ENCODE measurements at regions not wholly inside any gene's neighbourhood (a gene's known extent, or its start where the extent isn't known, plus 50 kb on each side); places are given as distances from the start of the nearest gene placed in this dataset.
"Not testable (repeated sequence)": the region's sequence is repeated elsewhere in the genome, so short reads cannot be mapped to it uniquely, and the experiment has no call there.

DNA sequence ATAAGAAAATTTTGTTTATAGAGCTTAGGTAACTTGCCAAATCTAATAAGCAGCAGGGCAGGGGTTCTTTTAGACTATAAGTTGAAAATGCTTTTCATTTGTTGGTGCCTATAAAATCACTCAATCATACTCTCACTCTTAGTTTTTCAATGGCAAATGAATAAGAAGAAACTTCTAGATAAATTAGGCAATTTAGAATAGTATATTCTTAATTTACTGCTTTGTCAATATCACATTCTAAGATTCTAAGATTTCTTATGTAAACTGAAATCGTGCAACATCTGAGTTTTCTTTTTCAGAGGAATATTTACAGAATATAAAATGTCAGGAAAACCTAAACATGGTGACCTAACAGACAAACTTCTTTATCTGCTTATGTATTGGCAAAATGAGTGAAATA, 849.0 kb downstream of the DTWD2 start:
- Histone ChIP-seq H3K4me3 (ENCODE audit: low read depth in 1 of 2, low read length in 2 of 2) (no peak overlapping the region), H3K9me3 (ENCODE audit: control insufficient read depth in 1 of 2, low read length in 2 of 2) (no peaks in the 10 kb centered on the region), H3K36me3 (ENCODE audit: control insufficient read depth in 1 of 2, insufficient read depth in 2 of 2, low read length in 2 of 2) (no peaks in the 10 kb centered on the region), H3K9ac (ENCODE audit: low read depth in 1 of 2, low read length in 2 of 2) (no peak overlapping the region), H3K27ac (ENCODE audit: low read depth, low read length) (no peak overlapping the region), H3K27me3 (ENCODE audit: control insufficient read depth in 1 of 2, insufficient read depth in 2 of 2, low read length in 2 of 2) (no peaks in the 10 kb centered on the region), H3K4me1 (ENCODE audit: control insufficient read depth in 1 of 2, insufficient read depth in 2 of 2, low read length in 2 of 2) (no peaks in the 10 kb centered on the region)

- no peaks in the 10 kb centered on the region for H3K4me1 ChIP-seq (ENCODE audit: control insufficient read depth in 1 of 2, insufficient read depth in 2 of 2, low read length in 2 of 2)
- no peaks in the 10 kb centered on the region for H3K36me3 ChIP-seq (ENCODE audit: control insufficient read depth in 1 of 2, insufficient read depth in 2 of 2, low read length in 2 of 2)
- no peaks in the 10 kb centered on the region for H3K9me3 ChIP-seq (ENCODE audit: control insufficient read depth in 1 of 2, low read length in 2 of 2)
- no peak overlapping the region for H3K27ac ChIP-seq (ENCODE audit: low read depth, low read length)
- H3K9ac ChIP-seq (ENCODE audit: low read depth in 1 of 2, low read length in 2 of 2), result no peak overlapping the region
- no peak overlapping the region for H3K4me3 ChIP-seq (ENCODE audit: low read depth in 1 of 2, low read length in 2 of 2)
- H3K27me3 ChIP-seq (ENCODE audit: control insufficient read depth in 1 of 2, insufficient read depth in 2 of 2, low read length in 2 of 2), result no peaks in the 10 kb centered on the region
Observed at GRCh38 chr5:118126159-118126558, 862.2 kb downstream of the DTWD2 start.

DNA sequence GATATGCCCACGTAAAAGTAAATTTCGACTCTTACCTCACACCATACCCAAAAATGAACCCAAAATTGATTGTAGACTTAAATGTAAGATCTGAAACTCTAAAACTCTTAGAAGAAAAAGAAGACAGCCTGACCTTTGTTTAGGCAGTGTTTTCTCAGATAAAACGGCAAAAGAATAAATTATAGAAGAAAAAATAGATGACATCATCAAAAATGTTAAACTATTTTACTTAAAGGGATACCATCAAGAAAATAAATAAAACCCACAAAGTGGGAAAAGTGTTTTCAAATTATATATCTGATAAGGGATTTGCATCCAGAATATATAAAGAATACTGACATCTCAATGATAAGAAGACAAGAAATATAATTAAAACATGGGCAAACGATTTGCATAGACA, 862.7 kb downstream of the DTWD2 start:
- no peaks in the 10 kb centered on the region for H3K9me3 ChIP-seq (ENCODE audit: control insufficient read depth in 1 of 2, low read length in 2 of 2)
- H3K9ac ChIP-seq (ENCODE audit: low read depth in 1 of 2, low read length in 2 of 2), result no peak overlapping the region
- no peak overlapping the region for H3K27ac ChIP-seq (ENCODE audit: low read depth, low read length)
- H3K4me1 ChIP-seq (ENCODE audit: control insufficient read depth in 1 of 2, insufficient read depth in 2 of 2, low read length in 2 of 2), result no peaks in the 10 kb centered on the region
- no peak overlapping the region for H3K4me3 ChIP-seq (ENCODE audit: low read depth in 1 of 2, low read length in 2 of 2)
- no peaks in the 10 kb centered on the region for H3K36me3 ChIP-seq (ENCODE audit: control insufficient read depth in 1 of 2, insufficient read depth in 2 of 2, low read length in 2 of 2)
- no peaks in the 10 kb centered on the region for H3K27me3 ChIP-seq (ENCODE audit: control insufficient read depth in 1 of 2, insufficient read depth in 2 of 2, low read length in 2 of 2)

GRCh38 chr5:118121258-118121657, 867.1 kb downstream of the DTWD2 start:
- Histone ChIP-seq H3K9me3 (ENCODE audit: control insufficient read depth in 1 of 2, low read length in 2 of 2) (no peaks in the 10 kb centered on the region), H3K27me3 (ENCODE audit: control insufficient read depth in 1 of 2, insufficient read depth in 2 of 2, low read length in 2 of 2) (no peaks in the 10 kb centered on the region), H3K4me3 (ENCODE audit: low read depth in 1 of 2, low read length in 2 of 2) (no peak overlapping the region), H3K36me3 (ENCODE audit: control insufficient read depth in 1 of 2, insufficient read depth in 2 of 2, low read length in 2 of 2) (no peaks in the 10 kb centered on the region), H3K27ac (ENCODE audit: low read depth, low read length) (no peak overlapping the region), H3K4me1 (ENCODE audit: control insufficient read depth in 1 of 2, insufficient read depth in 2 of 2, low read length in 2 of 2) (no peaks in the 10 kb centered on the region), H3K9ac (ENCODE audit: low read depth in 1 of 2, low read length in 2 of 2) (no peak overlapping the region)

- H3K9me3 ChIP-seq (ENCODE audit: control insufficient read depth in 1 of 2, low read length in 2 of 2), result no peaks in the 10 kb centered on the region
- H3K27me3 ChIP-seq (ENCODE audit: control insufficient read depth in 1 of 2, insufficient read depth in 2 of 2, low read length in 2 of 2), result no peaks in the 10 kb centered on the region
- H3K4me3 ChIP-seq (ENCODE audit: low read depth in 1 of 2, low read length in 2 of 2), result no peak overlapping the region
- H3K27ac ChIP-seq (ENCODE audit: low read depth, low read length), result no peak overlapping the region
- H3K4me1 ChIP-seq (ENCODE audit: control insufficient read depth in 1 of 2, insufficient read depth in 2 of 2, low read length in 2 of 2), result no peaks in the 10 kb centered on the region
- H3K36me3 ChIP-seq (ENCODE audit: control insufficient read depth in 1 of 2, insufficient read depth in 2 of 2, low read length in 2 of 2), result no peaks in the 10 kb centered on the region
- no peak overlapping the region for H3K9ac ChIP-seq (ENCODE audit: low read depth in 1 of 2, low read length in 2 of 2)
Observed at GRCh38 chr5:118115791-118116190, 872.6 kb downstream of the DTWD2 start.

DNA sequence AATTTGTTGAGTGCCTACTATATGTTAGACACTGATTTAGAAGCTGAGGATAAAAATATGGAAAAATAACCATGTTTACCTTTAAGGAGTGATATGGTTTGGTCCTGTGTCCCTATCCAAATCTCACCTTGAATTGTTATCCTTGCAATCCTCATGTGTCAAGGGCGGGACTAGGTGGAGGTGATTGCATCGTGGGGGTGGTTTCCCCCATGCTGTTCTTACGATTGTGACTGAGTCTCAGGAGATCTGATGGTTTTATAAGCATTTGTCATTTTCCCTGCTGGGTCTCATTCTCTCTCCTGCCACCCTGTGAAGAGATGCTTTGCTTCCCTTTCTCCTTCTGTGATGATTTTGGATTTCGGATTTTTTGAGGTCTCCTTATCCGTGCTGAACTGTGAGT, 876.4 kb downstream of the DTWD2 start:
- no peaks in the 10 kb centered on the region for H3K27me3 ChIP-seq (ENCODE audit: control insufficient read depth in 1 of 2, insufficient read depth in 2 of 2, low read length in 2 of 2)
- H3K9me3 ChIP-seq (ENCODE audit: control insufficient read depth in 1 of 2, low read length in 2 of 2), result no peaks in the 10 kb centered on the region
- no peak overlapping the region for H3K9ac ChIP-seq (ENCODE audit: low read depth in 1 of 2, low read length in 2 of 2)
- no peak overlapping the region for H3K4me3 ChIP-seq (ENCODE audit: low read depth in 1 of 2, low read length in 2 of 2)
- no peak overlapping the region for H3K27ac ChIP-seq (ENCODE audit: low read depth, low read length)
- H3K4me1 ChIP-seq (ENCODE audit: control insufficient read depth in 1 of 2, insufficient read depth in 2 of 2, low read length in 2 of 2), result no peaks in the 10 kb centered on the region
- no peaks in the 10 kb centered on the region for H3K36me3 ChIP-seq (ENCODE audit: control insufficient read depth in 1 of 2, insufficient read depth in 2 of 2, low read length in 2 of 2)

DNA sequence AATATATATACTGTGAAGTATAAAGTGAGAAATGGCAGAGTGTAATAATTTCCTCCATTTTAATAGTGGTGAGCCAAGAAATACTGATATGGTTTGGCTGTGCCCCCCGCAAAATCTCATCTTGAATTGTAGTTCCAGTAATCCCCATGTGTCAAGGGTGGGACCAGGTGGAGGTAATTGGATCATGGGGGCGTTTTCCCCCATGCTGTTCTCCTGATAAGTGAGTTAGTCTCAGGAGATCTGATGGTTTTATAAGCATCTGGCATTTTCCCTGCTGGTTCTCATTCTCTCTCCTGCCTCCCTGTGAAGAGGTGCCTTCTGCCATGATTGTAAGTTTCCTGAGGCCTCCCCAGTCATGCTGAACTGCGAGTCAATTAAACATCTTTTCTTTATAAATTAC, 881.1 kb downstream of the DTWD2 start:
- not testable (repeated sequence) for H3K36me3 ChIP-seq (ENCODE audit: control insufficient read depth in 1 of 2, insufficient read depth in 2 of 2, low read length in 2 of 2); H3K9me3 ChIP-seq (ENCODE audit: control insufficient read depth in 1 of 2, low read length in 2 of 2); H3K4me1 ChIP-seq (ENCODE audit: control insufficient read depth in 1 of 2, insufficient read depth in 2 of 2, low read length in 2 of 2); H3K9ac ChIP-seq (ENCODE audit: low read depth in 1 of 2, low read length in 2 of 2); H3K27ac ChIP-seq (ENCODE audit: low read depth, low read length); H3K4me3 ChIP-seq (ENCODE audit: low read depth in 1 of 2, low read length in 2 of 2); H3K27me3 ChIP-seq (ENCODE audit: control insufficient read depth in 1 of 2, insufficient read depth in 2 of 2, low read length in 2 of 2)

DNA sequence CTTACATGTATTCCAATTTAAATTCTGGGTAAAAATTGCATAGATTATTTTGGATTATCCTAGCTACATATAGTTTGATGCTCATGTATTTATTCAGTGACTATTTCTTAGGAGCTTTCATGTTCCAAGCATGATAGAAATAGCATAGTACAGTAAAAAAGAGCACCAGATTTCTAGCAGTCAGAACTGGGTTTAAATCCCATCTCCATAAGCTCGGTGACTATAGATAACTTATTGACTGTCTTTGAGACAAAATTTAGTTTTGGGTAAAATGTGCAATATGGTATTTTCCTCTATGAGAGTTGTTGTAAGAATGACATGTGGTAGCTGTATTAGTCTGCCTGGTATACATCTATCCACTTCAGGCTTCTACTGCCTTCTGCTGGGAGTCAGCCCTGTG, 889.6 kb downstream of the DTWD2 start:
- H3K27me3 ChIP-seq (ENCODE audit: control insufficient read depth in 1 of 2, insufficient read depth in 2 of 2, low read length in 2 of 2), result no peaks in the 10 kb centered on the region
- no peaks in the 10 kb centered on the region for H3K9me3 ChIP-seq (ENCODE audit: control insufficient read depth in 1 of 2, low read length in 2 of 2)
- no peak overlapping the region for H3K4me3 ChIP-seq (ENCODE audit: low read depth in 1 of 2, low read length in 2 of 2)
- no peaks in the 10 kb centered on the region for H3K4me1 ChIP-seq (ENCODE audit: control insufficient read depth in 1 of 2, insufficient read depth in 2 of 2, low read length in 2 of 2)
- H3K36me3 ChIP-seq (ENCODE audit: control insufficient read depth in 1 of 2, insufficient read depth in 2 of 2, low read length in 2 of 2), result no peaks in the 10 kb centered on the region
- H3K27ac ChIP-seq (ENCODE audit: low read depth, low read length), result no peak overlapping the region
- no peak overlapping the region for H3K9ac ChIP-seq (ENCODE audit: low read depth in 1 of 2, low read length in 2 of 2)

GRCh38 chr5:118095115-118095514, 893.2 kb downstream of the DTWD2 start:
- H3K9ac ChIP-seq (ENCODE audit: low read depth in 1 of 2, low read length in 2 of 2), result no peak overlapping the region
- H3K27me3 ChIP-seq (ENCODE audit: control insufficient read depth in 1 of 2, insufficient read depth in 2 of 2, low read length in 2 of 2), result no peaks in the 10 kb centered on the region
- no peaks in the 10 kb centered on the region for H3K9me3 ChIP-seq (ENCODE audit: control insufficient read depth in 1 of 2, low read length in 2 of 2)
- no peak overlapping the region for H3K27ac ChIP-seq (ENCODE audit: low read depth, low read length)
- no peaks in the 10 kb centered on the region for H3K36me3 ChIP-seq (ENCODE audit: control insufficient read depth in 1 of 2, insufficient read depth in 2 of 2, low read length in 2 of 2)
- H3K4me3 ChIP-seq (ENCODE audit: low read depth in 1 of 2, low read length in 2 of 2), result no peak overlapping the region
- H3K4me1 ChIP-seq (ENCODE audit: control insufficient read depth in 1 of 2, insufficient read depth in 2 of 2, low read length in 2 of 2), result no peaks in the 10 kb centered on the region

DNA sequence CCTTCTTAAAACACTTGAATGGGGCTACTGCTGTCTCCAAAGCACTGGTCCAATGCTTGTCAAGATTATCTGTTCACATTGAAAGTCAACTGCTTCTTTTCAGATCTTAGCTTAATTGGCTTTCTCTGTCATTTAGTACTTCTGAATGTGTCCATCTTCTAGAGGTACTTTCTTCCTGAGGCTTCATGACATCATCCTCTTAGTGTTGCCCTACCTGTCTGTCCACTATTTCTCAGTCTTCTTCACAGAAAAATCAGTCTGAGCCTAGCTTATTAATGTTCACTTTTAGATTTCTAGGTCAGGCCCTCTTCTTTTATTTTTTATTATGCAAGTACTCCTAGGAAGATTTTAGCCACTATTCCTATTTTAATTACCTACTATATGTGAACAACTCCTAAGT, 899.9 kb downstream of the DTWD2 start:
- Histone ChIP-seq H3K36me3 (ENCODE audit: control insufficient read depth in 1 of 2, insufficient read depth in 2 of 2, low read length in 2 of 2) (no peaks in the 10 kb centered on the region), H3K4me3 (ENCODE audit: low read depth in 1 of 2, low read length in 2 of 2) (no peak overlapping the region), H3K27me3 (ENCODE audit: control insufficient read depth in 1 of 2, insufficient read depth in 2 of 2, low read length in 2 of 2) (no peaks in the 10 kb centered on the region), H3K9me3 (ENCODE audit: control insufficient read depth in 1 of 2, low read length in 2 of 2) (no peaks in the 10 kb centered on the region), H3K4me1 (ENCODE audit: control insufficient read depth in 1 of 2, insufficient read depth in 2 of 2, low read length in 2 of 2) (no peaks in the 10 kb centered on the region), H3K9ac (ENCODE audit: low read depth in 1 of 2, low read length in 2 of 2) (no peak overlapping the region), H3K27ac (ENCODE audit: low read depth, low read length) (no peak overlapping the region)

DNA sequence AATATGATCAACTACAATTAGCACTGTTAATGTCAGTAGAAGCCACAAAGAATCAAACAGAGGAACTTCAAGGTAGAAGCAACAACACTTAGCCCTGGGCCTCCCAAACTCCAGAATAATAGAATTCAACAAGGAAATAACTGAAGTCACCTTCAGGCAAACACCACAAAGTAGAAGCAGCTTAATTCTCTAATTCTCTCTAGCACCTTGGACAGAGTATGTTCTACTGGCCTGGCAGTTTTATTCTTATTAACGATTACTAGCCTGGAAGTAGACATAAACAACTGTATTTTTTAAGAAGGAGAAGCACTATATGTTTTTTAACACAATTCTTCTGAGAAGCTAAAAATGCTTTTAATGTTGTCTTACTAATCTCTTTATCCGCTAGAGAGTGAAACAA, 911.9 kb downstream of the DTWD2 start:
- Histone ChIP-seq H3K27me3 (ENCODE audit: control insufficient read depth in 1 of 2, insufficient read depth in 2 of 2, low read length in 2 of 2) (no peaks in the 10 kb centered on the region), H3K27ac (ENCODE audit: low read depth, low read length) (no peak overlapping the region), H3K4me1 (ENCODE audit: control insufficient read depth in 1 of 2, insufficient read depth in 2 of 2, low read length in 2 of 2) (no peaks in the 10 kb centered on the region), H3K36me3 (ENCODE audit: control insufficient read depth in 1 of 2, insufficient read depth in 2 of 2, low read length in 2 of 2) (no peaks in the 10 kb centered on the region), H3K4me3 (ENCODE audit: low read depth in 1 of 2, low read length in 2 of 2) (no peak overlapping the region), H3K9me3 (ENCODE audit: control insufficient read depth in 1 of 2, low read length in 2 of 2) (peaks cover 0 to 8% of the 10 kb centered on the region in 2 donors), H3K9ac (ENCODE audit: low read depth in 1 of 2, low read length in 2 of 2) (no peak overlapping the region)
